H9 (cell line): ENCODE measurements at regions not wholly inside any gene's neighbourhood (a gene's known extent, or its start where the extent isn't known, plus 50 kb on each side); places are given as distances from the start of the nearest gene placed in this dataset.

Experiments
- DNase-seq: peaks from one replicate; pipeline ENCODE4 v3.0.0-alpha.2; 2017
- H2AFZ ChIP-seq: one replicate; pipeline ENCODE4 v1.6.1; 2013; ENCODE audit warnings: mild to moderate bottlenecking, low read length, control low read depth, moderate library complexity
- H2AK5ac ChIP-seq: 2 replicates; pipeline ENCODE4 v1.6.1; 2013; ENCODE audit warnings: low read length, control low read depth, mixed read lengths; ENCODE audit not compliant: insufficient read length
- H2BK120ac ChIP-seq: one replicate; pipeline ENCODE4 v1.6.1; 2013; ENCODE audit warnings: low read depth, mild to moderate bottlenecking, low read length, control low read depth, inconsistent platforms; ENCODE audit not compliant: poor library complexity, severe bottlenecking
- H2BK12ac ChIP-seq: 2 replicates; pipeline ENCODE4 v1.6.1; 2013; ENCODE audit warnings: low read length, control low read depth, mixed read lengths, low read depth; ENCODE audit not compliant: insufficient read length
- H2BK15ac ChIP-seq: 2 replicates; pipeline ENCODE4 v1.6.1; 2013; ENCODE audit warnings: low read depth, low read length, control low read depth
- H2BK20ac ChIP-seq: one replicate; pipeline ENCODE4 v1.6.1; 2013; ENCODE audit warnings: low read depth, mild to moderate bottlenecking, low read length, control low read depth, inconsistent platforms; ENCODE audit not compliant: poor library complexity, severe bottlenecking
- H2BK5ac ChIP-seq: 2 replicates; pipeline ENCODE4 v1.6.1; 2013; ENCODE audit warnings: low read length, control low read depth, mixed read lengths; ENCODE audit not compliant: insufficient read length
- H3K14ac ChIP-seq: 2 replicates; pipeline ENCODE4 v1.6.1; 2013; ENCODE audit warnings: low read length, control low read depth; ENCODE audit not compliant: insufficient read depth
- H3K18ac ChIP-seq: 2 replicates; pipeline ENCODE4 v1.6.1; 2013; ENCODE audit warnings: low read depth, mild to moderate bottlenecking, mixed read lengths, low read length, control low read depth; ENCODE audit not compliant: insufficient read length
- H3K23ac ChIP-seq: 2 replicates; pipeline ENCODE4 v1.6.1; 2013; ENCODE audit warnings: low read length, control low read depth, mixed read lengths, low read depth; ENCODE audit not compliant: insufficient read length
- H3K23me2 ChIP-seq: 2 replicates; pipeline ENCODE4 v1.6.1; 2013; ENCODE audit warnings: low read depth, mild to moderate bottlenecking, mixed read lengths, low read length, control low read depth; ENCODE audit not compliant: insufficient read length, poor library complexity, severe bottlenecking
- H3K27ac ChIP-seq: 2 replicates; pipeline ENCODE4 v1.5.1; 2013; ENCODE audit warnings: low read length, control low read depth, mixed read lengths, low read depth; ENCODE audit not compliant: insufficient read length
- H3K27me3 ChIP-seq: 2 replicates; pipeline ENCODE4 v1.6.1; 2013; ENCODE audit warnings: low read length, control low read depth, inconsistent platforms; ENCODE audit not compliant: insufficient read depth
- H3K4ac ChIP-seq: 2 replicates; pipeline ENCODE4 v1.6.1; 2013; ENCODE audit warnings: low read depth, mild to moderate bottlenecking, control low read depth, inconsistent platforms, low read length, moderate library complexity
- H3K4me1 ChIP-seq: 2 replicates; pipeline ENCODE4 v1.6.1; 2013; ENCODE audit warnings: low read length, control low read depth, inconsistent platforms; ENCODE audit not compliant: insufficient read depth
- H3K4me2 ChIP-seq: 2 replicates; pipeline ENCODE4 v1.6.1; 2013; ENCODE audit warnings: low read length, control low read depth, mixed read lengths; ENCODE audit not compliant: insufficient read length, insufficient read depth
- H3K56ac ChIP-seq: 2 replicates; pipeline ENCODE4 v1.6.1; 2013; ENCODE audit warnings: low read depth, mild to moderate bottlenecking, mixed read lengths, low read length, control low read depth; ENCODE audit not compliant: insufficient read length
- H3K79me1 ChIP-seq: 2 replicates; pipeline ENCODE4 v1.6.1; 2013; ENCODE audit warnings: low read depth, mild to moderate bottlenecking, moderate library complexity, low read length, control low read depth, inconsistent platforms; ENCODE audit not compliant: insufficient read depth, poor library complexity, severe bottlenecking
- H3K79me2 ChIP-seq: 2 replicates; pipeline ENCODE4 v1.6.1; 2013; ENCODE audit warnings: low read length, control low read depth, inconsistent platforms; ENCODE audit not compliant: insufficient read depth
- H3K9ac ChIP-seq: 2 replicates; pipeline ENCODE4 v1.6.1; 2013; ENCODE audit warnings: low read length, control low read depth, mixed read lengths; ENCODE audit not compliant: insufficient read length; ENCODE audit errors: extremely low read depth
- H3K9me3 ChIP-seq: one replicate; pipeline ENCODE4 v1.6.1; 2013; ENCODE audit warnings: low read depth, low read length, inconsistent platforms; ENCODE audit not compliant: control insufficient read depth
- H3T11ph ChIP-seq: one replicate; pipeline ENCODE4 v1.6.1; 2013; ENCODE audit warnings: mild to moderate bottlenecking, low read length, control low read depth, inconsistent platforms
- H4K20me1 ChIP-seq: one replicate; pipeline ENCODE4 v1.6.1; 2013; ENCODE audit not compliant: control insufficient read depth, insufficient read length, insufficient read depth
- H4K5ac ChIP-seq: 2 replicates; pipeline ENCODE4 v1.6.1; 2013; ENCODE audit warnings: low read depth, mild to moderate bottlenecking, mixed read lengths, low read length, control low read depth; ENCODE audit not compliant: insufficient read length
- H4K8ac ChIP-seq: replicated peaks from 2 replicates; pipeline ENCODE4 v1.6.1; 2013; ENCODE audit warnings: low read length, control low read depth, mixed read lengths, low read depth; ENCODE audit not compliant: insufficient read length
- H4K91ac ChIP-seq: 2 replicates; pipeline ENCODE4 v1.6.1; 2013; ENCODE audit warnings: low read depth, mild to moderate bottlenecking, moderate library complexity, mixed read lengths, low read length, control low read depth; ENCODE audit not compliant: insufficient read length
- H3K27ac Mint-ChIP-seq, 3 experiments: 2 replicates in 2 of 3; 3 replicates in 1 of 3; pipeline ENCODE4 v1.8.0; 2020 to 2021; ENCODE audit warnings: mixed read lengths in 3 of 3, mild to moderate bottlenecking in 1 of 3, moderate library complexity in 1 of 3
- H3K27me3 Mint-ChIP-seq: 2 replicates; pipeline ENCODE4 v1.8.0; 2021; ENCODE audit warnings: low read depth, mild to moderate bottlenecking, moderate library complexity, mixed read lengths
- H3K36me3 Mint-ChIP-seq, 3 experiments: 2 replicates in 2 of 3; 3 replicates in 1 of 3; pipeline ENCODE4 v1.8.0; 2020 to 2021; ENCODE audit warnings: low read depth in 3 of 3, mixed read lengths in 3 of 3; ENCODE audit not compliant: insufficient read depth in 1 of 3
- H3K4me1 Mint-ChIP-seq, 2 experiments: 2 replicates each; pipeline ENCODE4 v1.8.0; 2020; ENCODE audit warnings: mixed read lengths in 2 of 2
- H3K4me3 Mint-ChIP-seq, 2 experiments: 2 replicates in 1 of 2; 3 replicates in 1 of 2; pipeline ENCODE4 v1.8.0; 2020 to 2021; ENCODE audit warnings: mild to moderate bottlenecking in 2 of 2, mixed read lengths in 2 of 2, moderate library complexity in 1 of 2
- H3K9me3 Mint-ChIP-seq, 2 experiments: 2 replicates in 1 of 2; 3 replicates in 1 of 2; pipeline ENCODE4 v1.8.0; 2020; ENCODE audit warnings: mild to moderate bottlenecking in 2 of 2, mixed read lengths in 2 of 2, moderate library complexity in 1 of 2
- CTCF ChIP-seq: fragments of 200-600 bp; sonication (generic); conservative IDR thresholded peaks from 3 replicates; pipeline ENCODE4 v1.8.0; 2021; ENCODE audit warnings: antibody characterized with exemption, mild to moderate bottlenecking
- WGBS: extraction: QIAGEN DNeasy Blood & Tissue Kit; methylation state at CpG from one replicate; pipeline ENCODE4 v1.1.7; 2013; ENCODE audit warnings: missing lambda C conversion rate, low lambda C conversion rate, mixed read lengths; ENCODE audit not compliant: insufficient read length; ENCODE audit errors: extremely low coverage; 5-methylcytosine and 5-hydroxymethylcytosine counted together

GRCh38 chr12:118851891-118852290, 129.4 kb upstream of the SRRM4 start:
- WGBS, result no CpG with 5 or more reads among the region's 2 CpGs
- DNase-seq, result no peak
- no peak overlapping the region for H3T11ph ChIP-seq
- H3K18ac ChIP-seq, result no peak overlapping the region
- H3K79me1 ChIP-seq, result no peaks in the 10 kb centered on the region
- Mint-ChIP-seq H3K9me3 (no peaks in the 10 kb centered on the region; a peak in 1 of 5 replicates), H3K27ac (no peak overlapping the region; a peak in 1 of 7 replicates), H3K27me3 (peaks cover 17% of the 10 kb centered on the region), H3K4me3 (no peak overlapping the region), H3K4me1 (peaks cover 11 to 13% of the 10 kb centered on the region in 2 experiments), H3K36me3 (no peaks in the 10 kb centered on the region)
- no peak overlapping the region for H2BK5ac ChIP-seq
- H3K23me2 ChIP-seq, result no peaks in the 10 kb centered on the region
- no peak overlapping the region for H2BK15ac ChIP-seq
- H4K20me1 ChIP-seq, result no peaks in the 10 kb centered on the region
- no peak overlapping the region for H2AK5ac ChIP-seq
- H2AFZ ChIP-seq, result no peak overlapping the region
- H3K4ac ChIP-seq, result no peak overlapping the region
- H3K27ac ChIP-seq, result no peak overlapping the region
- H3K9ac ChIP-seq, result peak overlapping the region; percentile 18
- no peak for TF ChIP-seq CTCF
- H2BK120ac ChIP-seq, result no peak overlapping the region
- no peak overlapping the region for H3K4me2 ChIP-seq
- H3K14ac ChIP-seq, result no peak overlapping the region
- H3K23ac ChIP-seq, result no peak overlapping the region
- no peaks in the 10 kb centered on the region for H3K27me3 ChIP-seq
- no peaks in the 10 kb centered on the region for H3K4me1 ChIP-seq
- H2BK20ac ChIP-seq, result no peak overlapping the region
- no peaks in the 10 kb centered on the region for H3K79me2 ChIP-seq
- no peak overlapping the region for H4K5ac ChIP-seq
- no peak overlapping the region for H4K91ac ChIP-seq
- H3K56ac ChIP-seq, result no peak overlapping the region
- no peak overlapping the region for H2BK12ac ChIP-seq
- H3K9me3 ChIP-seq, result no peaks in the 10 kb centered on the region
- no peak overlapping the region for H4K8ac ChIP-seq
